H9 (cell line): ENCODE measurements at regions not wholly inside any gene's neighbourhood (a gene's known extent, or its start where the extent isn't known, plus 50 kb on each side); places are given as distances from the start of the nearest gene placed in this dataset.

Source experiments
- DNase-seq: peaks from one replicate; pipeline ENCODE4 v3.0.0-alpha.2; 2017
- H2AFZ ChIP-seq: one replicate; pipeline ENCODE4 v1.6.1; 2013; ENCODE audit warnings: mild to moderate bottlenecking, low read length, control low read depth, moderate library complexity
- H2AK5ac ChIP-seq: 2 replicates; pipeline ENCODE4 v1.6.1; 2013; ENCODE audit warnings: low read length, control low read depth, mixed read lengths; ENCODE audit not compliant: insufficient read length
- H2BK120ac ChIP-seq: one replicate; pipeline ENCODE4 v1.6.1; 2013; ENCODE audit warnings: low read depth, mild to moderate bottlenecking, low read length, control low read depth, inconsistent platforms; ENCODE audit not compliant: poor library complexity, severe bottlenecking
- H2BK12ac ChIP-seq: 2 replicates; pipeline ENCODE4 v1.6.1; 2013; ENCODE audit warnings: low read length, control low read depth, mixed read lengths, low read depth; ENCODE audit not compliant: insufficient read length
- H2BK15ac ChIP-seq: 2 replicates; pipeline ENCODE4 v1.6.1; 2013; ENCODE audit warnings: low read depth, low read length, control low read depth
- H2BK20ac ChIP-seq: one replicate; pipeline ENCODE4 v1.6.1; 2013; ENCODE audit warnings: low read depth, mild to moderate bottlenecking, low read length, control low read depth, inconsistent platforms; ENCODE audit not compliant: poor library complexity, severe bottlenecking
- H2BK5ac ChIP-seq: 2 replicates; pipeline ENCODE4 v1.6.1; 2013; ENCODE audit warnings: low read length, control low read depth, mixed read lengths; ENCODE audit not compliant: insufficient read length
- H3K14ac ChIP-seq: 2 replicates; pipeline ENCODE4 v1.6.1; 2013; ENCODE audit warnings: low read length, control low read depth; ENCODE audit not compliant: insufficient read depth
- H3K18ac ChIP-seq: 2 replicates; pipeline ENCODE4 v1.6.1; 2013; ENCODE audit warnings: low read depth, mild to moderate bottlenecking, mixed read lengths, low read length, control low read depth; ENCODE audit not compliant: insufficient read length
- H3K23ac ChIP-seq: 2 replicates; pipeline ENCODE4 v1.6.1; 2013; ENCODE audit warnings: low read length, control low read depth, mixed read lengths, low read depth; ENCODE audit not compliant: insufficient read length
- H3K23me2 ChIP-seq: 2 replicates; pipeline ENCODE4 v1.6.1; 2013; ENCODE audit warnings: low read depth, mild to moderate bottlenecking, mixed read lengths, low read length, control low read depth; ENCODE audit not compliant: insufficient read length, poor library complexity, severe bottlenecking
- H3K27ac ChIP-seq: 2 replicates; pipeline ENCODE4 v1.5.1; 2013; ENCODE audit warnings: low read length, control low read depth, mixed read lengths, low read depth; ENCODE audit not compliant: insufficient read length
- H3K27me3 ChIP-seq: 2 replicates; pipeline ENCODE4 v1.6.1; 2013; ENCODE audit warnings: low read length, control low read depth, inconsistent platforms; ENCODE audit not compliant: insufficient read depth
- H3K4ac ChIP-seq: 2 replicates; pipeline ENCODE4 v1.6.1; 2013; ENCODE audit warnings: low read depth, mild to moderate bottlenecking, control low read depth, inconsistent platforms, low read length, moderate library complexity
- H3K4me1 ChIP-seq: 2 replicates; pipeline ENCODE4 v1.6.1; 2013; ENCODE audit warnings: low read length, control low read depth, inconsistent platforms; ENCODE audit not compliant: insufficient read depth
- H3K4me2 ChIP-seq: 2 replicates; pipeline ENCODE4 v1.6.1; 2013; ENCODE audit warnings: low read length, control low read depth, mixed read lengths; ENCODE audit not compliant: insufficient read length, insufficient read depth
- H3K56ac ChIP-seq: 2 replicates; pipeline ENCODE4 v1.6.1; 2013; ENCODE audit warnings: low read depth, mild to moderate bottlenecking, mixed read lengths, low read length, control low read depth; ENCODE audit not compliant: insufficient read length
- H3K79me1 ChIP-seq: 2 replicates; pipeline ENCODE4 v1.6.1; 2013; ENCODE audit warnings: low read depth, mild to moderate bottlenecking, moderate library complexity, low read length, control low read depth, inconsistent platforms; ENCODE audit not compliant: insufficient read depth, poor library complexity, severe bottlenecking
- H3K79me2 ChIP-seq: 2 replicates; pipeline ENCODE4 v1.6.1; 2013; ENCODE audit warnings: low read length, control low read depth, inconsistent platforms; ENCODE audit not compliant: insufficient read depth
- H3K9ac ChIP-seq: 2 replicates; pipeline ENCODE4 v1.6.1; 2013; ENCODE audit warnings: low read length, control low read depth, mixed read lengths; ENCODE audit not compliant: insufficient read length; ENCODE audit errors: extremely low read depth
- H3K9me3 ChIP-seq: one replicate; pipeline ENCODE4 v1.6.1; 2013; ENCODE audit warnings: low read depth, low read length, inconsistent platforms; ENCODE audit not compliant: control insufficient read depth
- H3T11ph ChIP-seq: one replicate; pipeline ENCODE4 v1.6.1; 2013; ENCODE audit warnings: mild to moderate bottlenecking, low read length, control low read depth, inconsistent platforms
- H4K20me1 ChIP-seq: one replicate; pipeline ENCODE4 v1.6.1; 2013; ENCODE audit not compliant: control insufficient read depth, insufficient read length, insufficient read depth
- H4K5ac ChIP-seq: 2 replicates; pipeline ENCODE4 v1.6.1; 2013; ENCODE audit warnings: low read depth, mild to moderate bottlenecking, mixed read lengths, low read length, control low read depth; ENCODE audit not compliant: insufficient read length
- H4K8ac ChIP-seq: replicated peaks from 2 replicates; pipeline ENCODE4 v1.6.1; 2013; ENCODE audit warnings: low read length, control low read depth, mixed read lengths, low read depth; ENCODE audit not compliant: insufficient read length
- H4K91ac ChIP-seq: 2 replicates; pipeline ENCODE4 v1.6.1; 2013; ENCODE audit warnings: low read depth, mild to moderate bottlenecking, moderate library complexity, mixed read lengths, low read length, control low read depth; ENCODE audit not compliant: insufficient read length
- H3K27ac Mint-ChIP-seq, 3 experiments: 2 replicates in 2 of 3; 3 replicates in 1 of 3; pipeline ENCODE4 v1.8.0; 2020 to 2021; ENCODE audit warnings: mixed read lengths in 3 of 3, mild to moderate bottlenecking in 1 of 3, moderate library complexity in 1 of 3
- H3K27me3 Mint-ChIP-seq: 2 replicates; pipeline ENCODE4 v1.8.0; 2021; ENCODE audit warnings: low read depth, mild to moderate bottlenecking, moderate library complexity, mixed read lengths
- H3K36me3 Mint-ChIP-seq, 3 experiments: 2 replicates in 2 of 3; 3 replicates in 1 of 3; pipeline ENCODE4 v1.8.0; 2020 to 2021; ENCODE audit warnings: low read depth in 3 of 3, mixed read lengths in 3 of 3; ENCODE audit not compliant: insufficient read depth in 1 of 3
- H3K4me1 Mint-ChIP-seq, 2 experiments: 2 replicates each; pipeline ENCODE4 v1.8.0; 2020; ENCODE audit warnings: mixed read lengths in 2 of 2
- H3K4me3 Mint-ChIP-seq, 2 experiments: 2 replicates in 1 of 2; 3 replicates in 1 of 2; pipeline ENCODE4 v1.8.0; 2020 to 2021; ENCODE audit warnings: mild to moderate bottlenecking in 2 of 2, mixed read lengths in 2 of 2, moderate library complexity in 1 of 2
- H3K9me3 Mint-ChIP-seq, 2 experiments: 2 replicates in 1 of 2; 3 replicates in 1 of 2; pipeline ENCODE4 v1.8.0; 2020; ENCODE audit warnings: mild to moderate bottlenecking in 2 of 2, mixed read lengths in 2 of 2, moderate library complexity in 1 of 2
- CTCF ChIP-seq: fragments of 200-600 bp; sonication (generic); conservative IDR thresholded peaks from 3 replicates; pipeline ENCODE4 v1.8.0; 2021; ENCODE audit warnings: antibody characterized with exemption, mild to moderate bottlenecking
- WGBS: extraction: QIAGEN DNeasy Blood & Tissue Kit; methylation state at CpG from one replicate; pipeline ENCODE4 v1.1.7; 2013; ENCODE audit warnings: missing lambda C conversion rate, low lambda C conversion rate, mixed read lengths; ENCODE audit not compliant: insufficient read length; ENCODE audit errors: extremely low coverage; 5-methylcytosine and 5-hydroxymethylcytosine counted together

- H3K4me1 Mint-ChIP-seq, result peaks cover 12 to 20% of the 10 kb centered on the region in 2 experiments
- Histone ChIP-seq H2BK5ac (no peak overlapping the region), H3K56ac (no peak overlapping the region), H4K5ac (no peak overlapping the region), H4K20me1 (no peaks in the 10 kb centered on the region), H3K27ac (no peak overlapping the region), H4K8ac (no peak overlapping the region), H2BK12ac (no peak overlapping the region), H2BK20ac (no peak overlapping the region), H3K9ac (no peak overlapping the region), H2AK5ac (no peak overlapping the region), H3K79me1 (no peaks in the 10 kb centered on the region), H2AFZ (no peak overlapping the region), H3K23me2 (no peaks in the 10 kb centered on the region), H3K4me2 (no peak overlapping the region), H2BK120ac (no peak overlapping the region), H2BK15ac (no peak overlapping the region), H4K91ac (no peak overlapping the region), H3K79me2 (no peaks in the 10 kb centered on the region), H3K4me1 (no peaks in the 10 kb centered on the region; the same call in 1 of the 2 replicates), H3T11ph (no peak overlapping the region), H3K23ac (no peak overlapping the region), H3K9me3 (no peaks in the 10 kb centered on the region), H3K18ac (no peak overlapping the region), H3K27me3 (no peaks in the 10 kb centered on the region), H3K4ac (no peak overlapping the region), H3K14ac (no peak overlapping the region)
- no peaks in the 10 kb centered on the region; a peak in 1 of 5 replicates for H3K9me3 Mint-ChIP-seq
- TF ChIP-seq CTCF, result no peak
- H3K27me3 Mint-ChIP-seq, result no peaks in the 10 kb centered on the region
- no peak overlapping the region for H3K4me3 Mint-ChIP-seq
- peaks cover 0 to 4% (median 0%) of the 10 kb centered on the region in 3 experiments; a peak in 1 of 7 replicates for H3K36me3 Mint-ChIP-seq
- no peak for DNase-seq
- no peak overlapping the region for H3K27ac Mint-ChIP-seq
- no CpG with 5 or more reads among the region's 5 CpGs for WGBS
Observed at GRCh38 chr13:89322466-89322865, 1651.3 kb downstream of the SLITRK5 start.
